HS-5 (cell line): ENCODE measurements at regions not wholly inside any gene's neighbourhood (a gene's known extent, or its start where the extent isn't known, plus 50 kb on each side); places are given as distances from the start of the nearest gene placed in this dataset.

ENCODE experiments used
- DNase-seq: peaks from one replicate; pipeline ENCODE4 v3.0.0-alpha.2; 2012; ENCODE audit warnings: low read depth

- peak; percentile 10 for DNase-seq
These were observed 258.2 kb downstream of the PPP1R2C start for GRCh38 chrX:42519666-42520231.

GRCh38 chrX:42515939-42516338 lies 262.0 kb downstream of the PPP1R2C start:
- DNase-seq = peak; percentile 2

- no peak for DNase-seq
These were observed 272.9 kb downstream of the PPP1R2C start for GRCh38 chrX:42505016-42505415.

GRCh38 chrX:42499620-42500019 lies 278.3 kb downstream of the PPP1R2C start:
- no peak for DNase-seq

GRCh38 chrX:42497356-42497755 lies 280.6 kb downstream of the PPP1R2C start:
- DNase-seq = no peak

GRCh38 chrX:42496239-42496638 lies 281.7 kb downstream of the PPP1R2C start:
- DNase-seq = no peak

- DNase-seq = no peak
These were observed 282.8 kb downstream of the PPP1R2C start for GRCh38 chrX:42495139-42495538.

- DNase-seq = no peak
These were observed 286.6 kb downstream of the PPP1R2C start for GRCh38 chrX:42491137-42491907.

- no peak for DNase-seq
These were observed 287.9 kb downstream of the PPP1R2C start for GRCh38 chrX:42490111-42490510.

GRCh38 chrX:42485601-42486000 lies 292.4 kb downstream of the PPP1R2C start:
- DNase-seq = no peak

- no peak for DNase-seq
These were observed 293.7 kb downstream of the PPP1R2C start for GRCh38 chrX:42484233-42484632.

GRCh38 chrX:42477396-42477795 lies 300.6 kb downstream of the PPP1R2C start:
- DNase-seq = no peak

GRCh38 chrX:42472727-42473126 lies 305.2 kb downstream of the PPP1R2C start:
- no peak for DNase-seq

- no peak for DNase-seq
These were observed 311.5 kb downstream of the PPP1R2C start for GRCh38 chrX:42466332-42467046.

GRCh38 chrX:42465821-42466220 lies 312.1 kb downstream of the PPP1R2C start:
- no peak for DNase-seq

GRCh38 chrX:42463706-42464490 lies 314.1 kb downstream of the PPP1R2C start:
- no peak for DNase-seq

GRCh38 chrX:42462917-42463316 lies 315.0 kb downstream of the PPP1R2C start:
- DNase-seq = no peak

- DNase-seq = no peak
These were observed 317.3 kb downstream of the PPP1R2C start for GRCh38 chrX:42460706-42461105.

- DNase-seq = no peak
These were observed 318.2 kb downstream of the PPP1R2C start for GRCh38 chrX:42459735-42460134.

- DNase-seq = no peak
These were observed 321.7 kb downstream of the PPP1R2C start for GRCh38 chrX:42456176-42456700.

GRCh38 chrX:42450228-42450627 lies 327.7 kb downstream of the PPP1R2C start:
- no peak for DNase-seq

- no peak for DNase-seq
These were observed 334.7 kb downstream of the PPP1R2C start for GRCh38 chrX:42443267-42443666.
